GM13977 (cell line): ENCODE measurements at regions not wholly inside any gene's neighbourhood (a gene's known extent, or its start where the extent isn't known, plus 50 kb on each side); places are given as distances from the start of the nearest gene placed in this dataset.

Experiments
- DNase-seq: peaks from one replicate; pipeline ENCODE4 v3.0.0; 2012; ENCODE audit warnings: low spot score
- CTCF ChIP-seq: IDR thresholded peaks from 2 replicates; pipeline ENCODE4 v1.5.1; 2012; ENCODE audit warnings: mild to moderate bottlenecking, control low read depth; ENCODE audit not compliant: insufficient read depth; ENCODE audit errors: extremely low read depth, missing control alignments
- in situ Hi-C: fragments of 300-500 bp; cut with MboI; formaldehyde crosslinking; loops from one replicate; pipeline ENCODE4 v1.12.0; 2022; ENCODE audit warnings: low sequenced_read_pairs, low pct_unique_long_range_greater_than_20kb, mixed read lengths, inconsistent platforms; ENCODE audit not compliant: unreplicated experiment

GRCh38 chr3:88677298-88677697 lies 430.1 kb upstream of the EPHA3 start:
- DNase-seq, result no peak
- in situ Hi-C loops, result no loop called here
- no peak for TF ChIP-seq CTCF

- DNase-seq, result no peak
- in situ Hi-C loops, result no loop called here
- no peak for TF ChIP-seq CTCF
These were observed 428.7 kb upstream of the EPHA3 start for GRCh38 chr3:88678747-88679146.

- in situ Hi-C loops, result no loop called here
- no peak for TF ChIP-seq CTCF
- DNase-seq, result no peak
These were observed 417.1 kb upstream of the EPHA3 start for GRCh38 chr3:88690287-88690686.

GRCh38 chr3:88691081-88691480 lies 416.3 kb upstream of the EPHA3 start:
- no peak for TF ChIP-seq CTCF
- in situ Hi-C loops, result no loop called here
- DNase-seq, result no peak

GRCh38 chr3:88703501-88704059 lies 403.8 kb upstream of the EPHA3 start:
- TF ChIP-seq CTCF, result no peak
- in situ Hi-C loops, result no loop called here
- no peak for DNase-seq

GRCh38 chr3:88704338-88704737 lies 403.1 kb upstream of the EPHA3 start:
- in situ Hi-C loops, result no loop called here
- no peak for TF ChIP-seq CTCF
- no peak for DNase-seq

GRCh38 chr3:88707837-88708236 lies 399.6 kb upstream of the EPHA3 start:
- in situ Hi-C loops, result no loop called here
- no peak for DNase-seq
- no peak for TF ChIP-seq CTCF
